ENCODE measurements at regions not wholly inside any gene's neighbourhood (a gene's known extent, or its start where the extent isn't known, plus 50 kb on each side); places are given as distances from the start of the nearest gene placed in this dataset.
A peak's percentile ranks its signal among the peaks of the same experiment; 100 is the strongest.

DNA sequence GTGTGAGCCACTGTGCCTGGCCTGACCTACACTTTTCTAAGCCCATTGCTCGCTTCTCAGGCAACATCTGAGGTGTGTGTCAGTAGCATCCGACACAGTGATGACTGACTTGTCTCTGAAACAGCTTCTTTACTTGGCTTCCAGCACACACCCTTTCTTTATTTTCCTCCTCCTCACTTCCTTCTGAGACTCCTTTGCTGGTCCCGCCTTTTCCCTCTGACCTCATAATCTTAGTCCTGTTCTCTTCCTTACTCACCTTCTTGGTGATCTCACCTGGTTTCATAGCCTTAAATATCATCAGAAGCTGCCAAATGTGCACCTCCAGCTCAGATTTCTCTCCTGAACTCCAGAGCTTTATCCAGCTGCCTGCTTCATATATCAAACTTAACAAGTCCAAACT is 66.6 kb upstream of the PELI1 start:
- H3K4me2 ChIP-seq (ENCODE audit: insufficient read depth, low read length) = no peak overlapping the region
- H3K27ac ChIP-seq (ENCODE audit: low read depth, low read length) = no peak overlapping the region
- no peaks in the 10 kb centered on the region for H4K20me1 ChIP-seq (ENCODE audit: insufficient read depth, low read length)
- no peak for DNase-seq (ENCODE audit: insufficient read length, low spot score, missing footprints)
- no peaks in the 10 kb centered on the region for H3K9me3 ChIP-seq (ENCODE audit: low read depth, low read length)
- no peak for TF ChIP-seq CTCF (IDR thresholded peaks at IDR 0.05; ENCODE audit: extremely low read depth, low read depth, low read length)
- H3K27me3 ChIP-seq (ENCODE audit: insufficient read depth, low read length) = peaks cover 50% of the 10 kb centered on the region
- H3K79me2 ChIP-seq (ENCODE audit: insufficient read depth, low read length) = no peaks in the 10 kb centered on the region
- peaks cover 11% of the 10 kb centered on the region for H3K4me1 ChIP-seq (ENCODE audit: insufficient read depth, low read length)
- no peak overlapping the region for H2AFZ ChIP-seq (ENCODE audit: low read length)
- H3K36me3 ChIP-seq (ENCODE audit: insufficient read depth, low read length) = no peaks in the 10 kb centered on the region
- H3K4me3 ChIP-seq (ENCODE audit: insufficient read depth, low read length) = no peak overlapping the region

GRCh38 chr2:64211276-64211921 is 67.2 kb upstream of the PELI1 start:
- Histone ChIP-seq H4K20me1 (ENCODE audit: insufficient read depth, low read length) (no peaks in the 10 kb centered on the region), H3K9me3 (ENCODE audit: low read depth, low read length) (no peaks in the 10 kb centered on the region), H3K4me1 (ENCODE audit: insufficient read depth, low read length) (peaks cover 11% of the 10 kb centered on the region), H3K36me3 (ENCODE audit: insufficient read depth, low read length) (no peaks in the 10 kb centered on the region), H3K27ac (ENCODE audit: low read depth, low read length) (no peak overlapping the region), H2AFZ (ENCODE audit: low read length) (no peak overlapping the region), H3K27me3 (ENCODE audit: insufficient read depth, low read length) (peaks cover 54% of the 10 kb centered on the region), H3K4me3 (ENCODE audit: insufficient read depth, low read length) (no peak overlapping the region), H3K79me2 (ENCODE audit: insufficient read depth, low read length) (no peaks in the 10 kb centered on the region), H3K4me2 (ENCODE audit: insufficient read depth, low read length) (no peak overlapping the region)
- no peak for TF ChIP-seq CTCF (IDR thresholded peaks at IDR 0.05; ENCODE audit: extremely low read depth, low read depth, low read length)
- DNase-seq (ENCODE audit: insufficient read length, low spot score, missing footprints) = no peak

DNA sequence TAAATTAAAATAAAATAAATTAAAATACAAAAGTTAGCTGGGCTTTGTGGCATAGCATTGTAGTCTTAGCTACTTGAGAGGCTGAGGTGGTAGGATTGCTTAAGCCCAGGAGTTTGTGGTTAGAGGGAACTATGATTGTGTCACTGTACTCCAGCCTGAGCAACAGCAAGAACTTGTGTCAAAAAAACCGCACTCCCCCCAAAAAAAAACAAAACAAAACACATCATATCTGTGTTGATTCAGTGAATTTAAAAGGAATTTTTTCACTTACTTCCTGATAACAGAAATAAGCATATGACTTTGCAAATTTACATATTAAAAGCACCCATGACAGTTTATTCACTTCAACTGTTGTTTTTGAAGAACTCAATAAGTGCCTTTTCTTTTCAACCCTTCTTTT is 68.1 kb upstream of the PELI1 start:
- Histone ChIP-seq H3K4me1 (ENCODE audit: insufficient read depth, low read length) (peaks cover 11% of the 10 kb centered on the region), H3K27ac (ENCODE audit: low read depth, low read length) (peak overlapping the region; percentile 42), H3K4me3 (ENCODE audit: insufficient read depth, low read length) (no peak overlapping the region), H3K36me3 (ENCODE audit: insufficient read depth, low read length) (no peaks in the 10 kb centered on the region), H3K27me3 (ENCODE audit: insufficient read depth, low read length) (peaks cover 54% of the 10 kb centered on the region), H2AFZ (ENCODE audit: low read length) (no peak overlapping the region), H3K9me3 (ENCODE audit: low read depth, low read length) (no peaks in the 10 kb centered on the region), H4K20me1 (ENCODE audit: insufficient read depth, low read length) (no peaks in the 10 kb centered on the region), H3K4me2 (ENCODE audit: insufficient read depth, low read length) (peak overlapping the region; percentile 24), H3K79me2 (ENCODE audit: insufficient read depth, low read length) (no peaks in the 10 kb centered on the region)
- no peak for TF ChIP-seq CTCF (IDR thresholded peaks at IDR 0.05; ENCODE audit: extremely low read depth, low read depth, low read length)
- no peak for DNase-seq (ENCODE audit: insufficient read length, low spot score, missing footprints)

DNA sequence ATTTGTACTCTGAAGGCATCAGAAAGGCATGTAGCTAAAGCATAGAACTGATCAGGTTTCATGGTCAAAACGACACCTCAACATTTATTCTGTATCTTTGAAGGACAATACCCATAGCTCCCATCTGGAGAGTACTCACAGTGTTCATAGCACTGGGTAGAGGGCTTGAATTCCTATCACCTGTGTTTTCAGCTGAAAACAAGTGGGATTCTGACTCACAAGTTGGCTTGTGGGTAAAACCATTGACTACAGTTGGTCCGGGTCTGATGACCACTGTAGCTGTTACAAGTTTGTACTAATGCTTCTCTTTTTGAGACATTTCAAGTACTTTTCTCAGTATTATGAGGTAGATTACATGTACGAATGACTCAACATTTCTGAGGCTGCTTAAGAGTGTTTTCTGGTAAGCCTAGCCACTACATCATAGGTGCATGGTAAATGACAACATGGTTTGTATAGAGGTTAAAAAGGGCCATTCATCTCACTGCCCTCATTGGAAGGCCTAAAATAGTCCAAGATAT is 68.6 kb upstream of the PELI1 start:
- H4K20me1 ChIP-seq (ENCODE audit: insufficient read depth, low read length) = no peaks in the 10 kb centered on the region
- no peak for TF ChIP-seq CTCF (IDR thresholded peaks at IDR 0.05; ENCODE audit: extremely low read depth, low read depth, low read length)
- peaks cover 53% of the 10 kb centered on the region for H3K27me3 ChIP-seq (ENCODE audit: insufficient read depth, low read length)
- H3K4me3 ChIP-seq (ENCODE audit: insufficient read depth, low read length) = no peak overlapping the region
- H3K4me2 ChIP-seq (ENCODE audit: insufficient read depth, low read length) = peak overlapping the region; percentile 24
- H3K9me3 ChIP-seq (ENCODE audit: low read depth, low read length) = no peaks in the 10 kb centered on the region
- H3K79me2 ChIP-seq (ENCODE audit: insufficient read depth, low read length) = no peaks in the 10 kb centered on the region
- no peaks in the 10 kb centered on the region for H3K36me3 ChIP-seq (ENCODE audit: insufficient read depth, low read length)
- peaks cover 11% of the 10 kb centered on the region for H3K4me1 ChIP-seq (ENCODE audit: insufficient read depth, low read length)
- H2AFZ ChIP-seq (ENCODE audit: low read length) = no peak overlapping the region
- peak; percentile 58 for DNase-seq (ENCODE audit: insufficient read length, low spot score, missing footprints)
- H3K27ac ChIP-seq (ENCODE audit: low read depth, low read length) = peak overlapping the region; percentile 42

Data from osteoblast (primary cell).